Spinal cord (tissue), 9 donors: ENCODE measurements at regions not wholly inside any gene's neighbourhood (a gene's known extent, or its start where the extent isn't known, plus 50 kb on each side); places are given as distances from the start of the nearest gene placed in this dataset.

Experiments
- DNase-seq, 6 donors: peaks; one replicate each; pipeline versions ENCODE4 v3.0.0 to v3.0.0-alpha.2; 2013 to 2015; ENCODE audit warnings: low spot score in 6 of 6, low read depth in 4 of 6
- H3K27ac ChIP-seq: one replicate; pipeline ENCODE4 v1.5.1; 2013; ENCODE audit warnings: low read depth, low read length, control low read depth
- H3K27me3 ChIP-seq: one replicate; pipeline ENCODE4 v1.6.1; 2013; ENCODE audit warnings: low read length; ENCODE audit not compliant: control insufficient read depth, insufficient read depth
- H3K36me3 ChIP-seq: one replicate; pipeline ENCODE4 v1.6.1; 2013; ENCODE audit warnings: low read length; ENCODE audit not compliant: control insufficient read depth, insufficient read depth
- H3K4me1 ChIP-seq: one replicate; pipeline ENCODE4 v1.6.1; 2013; ENCODE audit warnings: low read length; ENCODE audit not compliant: control insufficient read depth, insufficient read depth
- H3K4me3 ChIP-seq: one replicate; pipeline ENCODE4 v1.5.1; 2013; ENCODE audit warnings: low read depth, low read length, control low read depth
- H3K9me3 ChIP-seq: one replicate; pipeline ENCODE4 v1.6.1; 2013; ENCODE audit warnings: low read length; ENCODE audit not compliant: control insufficient read depth, insufficient read depth
- WGBS: methylation state at CpG from one replicate; pipeline ENCODE4 v1.1.5; 2013; ENCODE audit warnings: missing lambda C conversion rate; ENCODE audit not compliant: insufficient coverage; 5-methylcytosine and 5-hydroxymethylcytosine counted together
- donor health status: healthy.

DNA sequence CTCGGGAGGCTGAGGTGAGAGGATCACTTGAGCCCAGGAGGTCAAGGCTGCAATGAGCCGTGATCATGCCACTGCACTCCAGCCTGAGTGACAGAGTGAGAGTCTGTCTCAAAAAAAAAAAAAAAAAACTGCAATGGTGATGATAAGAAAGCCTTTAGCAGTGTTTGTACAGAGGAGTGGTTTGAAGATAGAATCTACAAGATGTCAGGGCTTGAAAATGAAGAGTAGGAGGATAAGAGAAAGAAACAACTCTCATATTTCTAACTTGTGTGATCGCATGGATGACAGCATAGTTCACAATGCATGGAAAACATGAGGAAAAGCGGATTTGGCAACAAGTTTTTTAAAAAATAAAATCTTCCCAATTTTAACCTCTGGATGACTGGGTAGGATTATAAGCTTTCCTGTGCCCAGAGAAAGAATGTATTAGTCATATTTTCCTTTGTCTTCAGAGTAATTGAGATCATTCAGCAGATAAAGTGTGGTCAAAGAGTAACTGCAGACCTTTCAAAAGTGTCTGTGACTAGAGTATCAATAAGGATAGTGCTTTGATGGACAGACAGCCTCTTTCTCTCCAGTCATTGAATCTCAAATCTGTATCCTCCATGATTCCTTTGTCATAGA lies 328.1 kb downstream of the CASP12 start:
- no peak for DNase-seq
- H3K9me3 ChIP-seq = no peaks in the 10 kb centered on the region
- WGBS = 87% methylated on average over 2 of the region's 4 CpGs

DNA sequence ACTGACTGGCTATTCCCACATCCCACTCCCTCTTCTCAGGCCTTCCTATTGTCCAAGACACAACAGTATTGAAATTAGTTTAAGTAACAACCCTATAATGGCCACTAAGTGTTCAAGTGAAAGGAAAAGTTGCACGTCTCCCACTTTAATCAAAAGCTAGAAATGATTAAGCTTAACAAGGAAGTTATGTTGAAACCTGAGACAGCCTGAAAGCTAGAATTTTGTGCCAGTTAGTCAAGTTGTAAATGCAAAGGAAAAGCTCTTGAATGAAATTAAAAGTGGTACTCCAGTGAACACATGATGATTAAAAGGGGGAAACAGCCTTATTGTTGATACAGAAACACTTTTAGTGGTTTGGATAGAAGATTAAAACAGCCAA lies 332.7 kb downstream of the CASP12 start:
- no peaks in the 10 kb centered on the region for H3K9me3 ChIP-seq
- no peak overlapping the region for H3K4me3 ChIP-seq
- H3K36me3 ChIP-seq = no peaks in the 10 kb centered on the region
- no CpG with 5 or more reads among the region's 1 CpG for WGBS
- DNase-seq = no peak
- no peaks in the 10 kb centered on the region for H3K27me3 ChIP-seq
- no peaks in the 10 kb centered on the region for H3K4me1 ChIP-seq
- H3K27ac ChIP-seq = no peak overlapping the region

More for the DNA sequence above, 328.1 kb downstream of the CASP12 start:
- no peaks in the 10 kb centered on the region for H3K36me3 ChIP-seq
- no peaks in the 10 kb centered on the region for H3K4me1 ChIP-seq
- H3K27ac ChIP-seq = no peak overlapping the region
- H3K4me3 ChIP-seq = no peak overlapping the region
- H3K27me3 ChIP-seq = no peaks in the 10 kb centered on the region

DNA sequence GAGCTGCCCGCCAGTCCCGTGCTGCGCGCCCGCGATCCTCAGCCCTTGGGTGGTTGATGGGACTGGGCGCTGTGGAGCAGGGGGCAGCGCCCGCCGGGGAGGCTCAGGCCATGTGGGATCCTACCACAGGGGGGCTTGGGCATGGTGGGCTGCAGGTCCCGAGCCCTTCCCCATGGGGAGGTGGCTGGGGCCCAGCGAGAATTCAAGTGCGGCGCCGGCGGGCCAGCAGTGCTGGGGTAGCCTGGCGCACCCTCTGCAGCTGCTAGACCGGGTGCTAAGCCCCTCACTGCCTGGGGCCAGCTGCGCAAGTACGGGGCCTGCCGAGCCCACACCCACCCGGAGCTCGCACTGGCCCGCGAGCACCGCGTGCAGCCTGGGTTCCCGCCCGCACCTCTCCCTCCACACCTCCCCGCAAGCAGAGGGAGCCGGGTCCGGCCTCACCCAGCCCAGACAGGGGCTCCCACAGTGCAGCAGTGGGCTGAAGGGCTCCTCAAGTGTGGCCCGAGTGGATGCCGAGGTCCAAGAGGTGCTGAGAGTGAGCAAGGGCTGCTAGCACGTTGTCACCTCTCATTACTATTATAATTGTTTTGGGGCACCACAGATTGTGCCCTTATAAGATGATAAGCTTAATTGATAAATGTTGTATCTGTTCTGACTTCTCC lies 333.2 kb downstream of the CASP12 start:
- Histone ChIP-seq H3K9me3 (no peaks in the 10 kb centered on the region), H3K4me3 (no peak overlapping the region), H3K27ac (no peak overlapping the region), H3K36me3 (no peaks in the 10 kb centered on the region), H3K4me1 (no peaks in the 10 kb centered on the region), H3K27me3 (no peaks in the 10 kb centered on the region)
- 99% methylated on average over 31 of the region's 35 CpGs for WGBS
- DNase-seq = no peak

DNA sequence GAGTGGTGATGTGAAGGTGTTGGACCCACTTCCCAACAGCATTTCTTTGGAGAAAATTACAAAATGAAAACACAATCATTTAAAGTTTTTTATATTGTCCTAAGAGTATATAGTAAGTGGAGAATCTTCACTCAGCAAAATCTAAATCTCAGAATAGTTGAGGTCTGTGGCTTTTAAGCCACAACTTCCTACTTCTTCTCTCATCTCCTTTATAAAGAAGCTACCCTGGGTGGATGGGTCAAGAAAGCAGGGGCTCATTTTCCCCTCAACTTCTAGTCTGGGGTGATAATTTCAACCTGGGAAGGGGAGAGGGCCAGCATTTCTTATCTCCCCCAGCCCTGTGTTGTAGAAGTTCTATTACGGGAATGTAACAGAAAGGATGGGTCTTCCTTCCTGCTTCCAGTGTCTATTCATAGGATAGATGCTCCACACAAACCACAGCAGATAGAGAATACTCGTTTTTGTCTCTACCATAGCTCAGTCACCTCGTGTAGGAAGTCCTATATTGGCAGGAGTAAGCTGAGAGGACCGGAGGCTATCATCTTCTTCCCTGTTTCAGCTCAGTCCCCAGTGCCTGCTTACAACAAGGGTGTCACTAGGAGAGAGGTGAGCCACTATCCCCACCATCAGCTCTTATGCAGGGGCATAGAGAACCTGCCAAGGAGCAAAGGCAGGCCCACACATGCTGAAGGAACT lies 341.5 kb downstream of the CASP12 start:
- WGBS = 100% methylated on average over 1 of the region's 4 CpGs
- Histone ChIP-seq H3K27ac (no peak overlapping the region), H3K4me3 (no peak overlapping the region), H3K36me3 (no peaks in the 10 kb centered on the region), H3K27me3 (no peaks in the 10 kb centered on the region), H3K9me3 (no peaks in the 10 kb centered on the region), H3K4me1 (no peaks in the 10 kb centered on the region)
- no peak for DNase-seq

DNA sequence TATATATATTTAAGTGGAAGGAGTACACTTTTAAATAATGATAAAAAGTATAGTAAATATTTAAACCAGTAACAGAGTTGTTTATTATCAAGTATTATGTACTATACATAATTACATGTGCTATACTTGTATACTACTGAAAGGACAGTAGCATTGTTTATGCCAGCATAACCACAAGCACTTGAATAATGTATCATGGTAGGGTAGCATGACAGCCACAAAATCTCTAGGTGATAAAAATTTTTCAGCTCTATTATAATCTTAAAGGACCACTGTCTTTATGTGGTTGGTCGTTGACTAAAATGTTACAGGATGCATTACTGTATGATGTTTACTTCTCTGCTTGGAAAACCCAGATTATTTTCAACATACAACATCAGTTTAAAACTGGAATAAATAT lies 349.2 kb downstream of the CASP12 start:
- no CpG with 5 or more reads among the region's 1 CpG for WGBS
- no peak for DNase-seq
- no peaks in the 10 kb centered on the region for H3K36me3 ChIP-seq
- H3K27me3 ChIP-seq = no peaks in the 10 kb centered on the region
- no peaks in the 10 kb centered on the region for H3K4me1 ChIP-seq
- peaks cover 3% of the 10 kb centered on the region for H3K9me3 ChIP-seq
- no peak overlapping the region for H3K27ac ChIP-seq
- H3K4me3 ChIP-seq = no peak overlapping the region

DNA sequence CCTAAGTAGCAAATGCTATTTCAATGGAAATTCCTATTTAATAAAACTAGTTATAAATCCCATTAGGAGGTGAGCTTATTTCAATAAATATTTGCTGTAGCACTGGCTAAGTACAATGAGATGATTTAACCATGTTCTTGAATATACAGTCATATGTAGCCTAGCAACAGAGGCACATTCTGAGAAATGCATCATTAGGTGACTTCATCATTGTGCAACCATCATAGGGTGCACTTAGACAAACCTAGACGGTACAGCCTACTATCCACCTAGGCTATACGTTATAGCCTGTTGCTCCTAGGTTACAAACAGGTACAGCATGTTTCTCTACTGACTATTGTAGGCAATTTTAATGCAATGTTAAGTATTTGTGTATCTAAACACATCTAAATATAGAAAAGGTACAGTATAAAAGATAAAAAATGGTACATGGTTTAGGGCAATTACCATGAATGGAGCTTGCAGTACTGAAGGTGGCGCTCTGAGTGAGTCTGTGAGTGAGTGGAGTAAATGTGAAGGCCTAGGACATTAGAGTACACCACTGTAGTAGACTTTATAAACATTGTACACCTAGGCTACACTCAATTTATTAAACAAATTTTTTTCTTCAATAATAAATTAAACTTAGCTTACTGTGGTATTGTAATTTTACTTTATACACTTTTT lies 350.1 kb downstream of the CASP12 start:
- Histone ChIP-seq H3K27me3 (no peaks in the 10 kb centered on the region), H3K36me3 (no peaks in the 10 kb centered on the region), H3K4me3 (no peak overlapping the region), H3K9me3 (peaks cover 3% of the 10 kb centered on the region), H3K27ac (no peak overlapping the region), H3K4me1 (no peaks in the 10 kb centered on the region)
- peak in 1 of 6 donors; percentile 24 for DNase-seq
- WGBS = 75% methylated on average over 1 of the region's 3 CpGs

DNA sequence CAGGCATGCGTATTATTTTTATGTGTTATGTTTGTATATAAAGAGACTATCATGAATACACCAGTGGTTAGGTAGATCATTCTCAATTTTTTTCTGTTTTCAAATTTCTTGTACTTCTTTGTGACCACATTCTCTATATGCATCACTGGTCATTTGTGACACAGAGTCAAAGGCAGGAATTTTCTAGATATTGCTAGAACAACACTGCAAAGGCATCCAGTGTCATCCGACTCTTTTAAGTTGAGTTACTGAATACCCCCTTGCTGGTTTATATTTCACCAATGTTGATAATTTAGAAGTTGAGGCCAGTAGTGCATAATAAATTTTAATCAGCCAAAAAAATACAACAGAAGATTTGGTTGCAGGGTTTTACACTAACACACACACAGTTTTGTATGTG lies 351.8 kb downstream of the CASP12 start:
- no peak for DNase-seq
- no CpG with 5 or more reads among the region's 2 CpGs for WGBS

DNA sequence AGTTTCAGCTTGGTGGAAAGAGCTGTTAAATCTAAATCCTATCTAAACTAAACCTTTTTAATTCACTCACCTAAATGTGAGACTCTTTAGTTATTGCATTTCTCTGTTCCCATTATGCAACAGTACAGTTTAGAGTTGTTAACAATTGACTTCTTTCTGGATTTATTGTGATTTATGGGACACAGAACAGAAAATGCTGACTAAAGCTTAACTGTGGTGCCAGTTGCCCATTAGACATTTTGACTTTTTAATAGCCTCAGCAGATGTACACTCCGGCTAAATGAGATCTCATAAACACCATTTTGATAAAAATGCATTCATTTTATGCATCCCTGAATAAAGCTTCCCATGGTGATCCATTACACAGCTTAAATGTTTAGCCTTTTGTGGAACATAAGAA lies 356.6 kb downstream of the CASP12 start:
- H3K27me3 ChIP-seq = no peaks in the 10 kb centered on the region
- H3K4me1 ChIP-seq = no peaks in the 10 kb centered on the region
- no peak overlapping the region for H3K4me3 ChIP-seq
- WGBS = 0% methylated on average over 1 of the region's 1 CpG
- peak in 1 of 6 donors; percentile 65 for DNase-seq
- no peaks in the 10 kb centered on the region for H3K36me3 ChIP-seq
- no peak overlapping the region for H3K27ac ChIP-seq
- H3K9me3 ChIP-seq = peaks cover 3% of the 10 kb centered on the region

More for the DNA sequence above, 351.8 kb downstream of the CASP12 start:
- Histone ChIP-seq H3K36me3 (no peaks in the 10 kb centered on the region), H3K4me3 (no peak overlapping the region), H3K4me1 (no peaks in the 10 kb centered on the region), H3K9me3 (peaks cover 3% of the 10 kb centered on the region), H3K27ac (no peak overlapping the region), H3K27me3 (no peaks in the 10 kb centered on the region)

DNA sequence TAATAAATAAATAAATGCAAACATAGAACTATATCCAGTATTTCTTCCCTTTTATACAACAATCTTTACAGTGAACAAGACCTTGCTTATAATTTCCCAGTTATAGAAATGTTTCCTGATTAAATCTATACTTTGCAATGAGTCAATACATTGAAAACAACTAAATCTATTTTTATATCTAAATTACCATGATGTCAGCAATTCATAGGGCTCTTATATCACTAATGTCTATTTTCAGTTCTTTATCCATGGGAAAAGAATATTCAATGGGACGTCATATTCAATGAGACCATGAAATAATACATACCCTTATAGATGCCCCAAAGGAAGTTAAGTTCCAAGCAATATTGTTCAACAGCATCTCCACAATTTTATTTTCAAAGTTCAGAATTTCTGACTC lies 359.9 kb downstream of the CASP12 start:
- Histone ChIP-seq H3K27ac (no peak overlapping the region), H3K9me3 (no peaks in the 10 kb centered on the region), H3K36me3 (no peaks in the 10 kb centered on the region), H3K4me3 (no peak overlapping the region), H3K4me1 (no peaks in the 10 kb centered on the region), H3K27me3 (no peaks in the 10 kb centered on the region)
- no CpG with 5 or more reads among the region's 1 CpG for WGBS
- no peak for DNase-seq
